GM19438 (cell line): ENCODE measurements at regions not wholly inside any gene's neighbourhood (a gene's known extent, or its start where the extent isn't known, plus 50 kb on each side); places are given as distances from the start of the nearest gene placed in this dataset.
"Not testable (repeated sequence)": the region's sequence is repeated elsewhere in the genome, so short reads cannot be mapped to it uniquely, and the experiment has no call there.

ENCODE experiments used
- ATAC-seq: cut with Tn5 transposase; IDR thresholded peaks from one replicate; pipeline ENCODE4 v1.9.1; 2021; ENCODE audit warnings: low read depth; ENCODE audit not compliant: unreplicated experiment

- ATAC-seq: no peak
Measured at GRCh38 chr7:131032786-131033185, 294.9 kb upstream of the MKLN1 start.

GRCh38 chr7:131034166-131034881 lies 293.4 kb upstream of the MKLN1 start:
- ATAC-seq: no peak

GRCh38 chr7:131035088-131035770 lies 292.4 kb upstream of the MKLN1 start:
- no peak for ATAC-seq

GRCh38 chr7:131038153-131038552 lies 289.5 kb upstream of the MKLN1 start:
- ATAC-seq: no peak

GRCh38 chr7:131039355-131039762 lies 288.3 kb upstream of the MKLN1 start:
- ATAC-seq: no peak

- ATAC-seq: no peak
Measured at GRCh38 chr7:131039836-131040235, 287.8 kb upstream of the MKLN1 start.

GRCh38 chr7:131040467-131040932 lies 287.2 kb upstream of the MKLN1 start:
- peak; percentile 60 for ATAC-seq

GRCh38 chr7:131041012-131041695 lies 286.5 kb upstream of the MKLN1 start:
- not testable (repeated sequence) for ATAC-seq

- ATAC-seq: no peak
Measured at GRCh38 chr7:131042269-131043160, 285.2 kb upstream of the MKLN1 start.

- no peak for ATAC-seq
Measured at GRCh38 chr7:131045526-131045925, 282.1 kb upstream of the MKLN1 start.

GRCh38 chr7:131046246-131046645 lies 281.4 kb upstream of the MKLN1 start:
- ATAC-seq: no peak

GRCh38 chr7:131047651-131048304 lies 279.9 kb upstream of the MKLN1 start:
- no peak for ATAC-seq

GRCh38 chr7:131051304-131051703 lies 276.4 kb upstream of the MKLN1 start:
- ATAC-seq: no peak

- ATAC-seq: no peak
Measured at GRCh38 chr7:131052285-131052904, 275.3 kb upstream of the MKLN1 start.

- no peak for ATAC-seq
Measured at GRCh38 chr7:131056007-131056406, 271.7 kb upstream of the MKLN1 start.

GRCh38 chr7:131057015-131057793 lies 270.5 kb upstream of the MKLN1 start:
- peak; percentile 67 for ATAC-seq

- ATAC-seq: peak; percentile 63
Measured at GRCh38 chr7:131057794-131058070, 269.9 kb upstream of the MKLN1 start.

- not testable (repeated sequence) for ATAC-seq
Measured at GRCh38 chr7:131058561-131059288, 269.0 kb upstream of the MKLN1 start.
